HL-60 (cell line): ENCODE measurements at regions not wholly inside any gene's neighbourhood (a gene's known extent, or its start where the extent isn't known, plus 50 kb on each side); places are given as distances from the start of the nearest gene placed in this dataset.

Source experiments
- DNase-seq, 2 experiments: peaks; one replicate each; pipeline ENCODE4 v3.0.0-alpha.2; 2010 to 2020; ENCODE audit warnings: low read depth in 1 of 2, low spot score in 1 of 2
- H3K27ac ChIP-seq: fragments of 250-450 bp; sonication (Bioruptor Pico); replicated peaks from 2 replicates; pipeline ENCODE4 v1.5.1; 2020; ENCODE audit warnings: mild to moderate bottlenecking, moderate library complexity
- H3K27me3 ChIP-seq: fragments of 250-450 bp; sonication (Bioruptor Pico); 2 replicates; pipeline ENCODE4 v1.5.1; 2021; ENCODE audit warnings: mild to moderate bottlenecking, moderate library complexity; ENCODE audit not compliant: insufficient read depth, poor library complexity, severe bottlenecking
- H3K4me3 ChIP-seq: replicated peaks from 2 replicates; pipeline ENCODE4 v1.5.1; 2011; ENCODE audit warnings: mild to moderate bottlenecking, control low read depth, low read length; ENCODE audit not compliant: insufficient read depth
- GABPA ChIP-seq: IDR thresholded peaks from 2 replicates; pipeline ENCODE4 v1.6.1; 2012; ENCODE audit warnings: low read depth
- POLR2AphosphoS5 ChIP-seq: IDR thresholded peaks from 2 replicates; pipeline ENCODE4 v1.6.1; 2012; ENCODE audit warnings: low read depth
- SPI1 ChIP-seq: IDR thresholded peaks from 2 replicates; pipeline ENCODE4 v1.6.1; 2012; ENCODE audit warnings: low read depth, mild to moderate bottlenecking, borderline replicate concordance
- TF ChIP-seq, protein P1 (sequence below): IDR thresholded peaks from 2 replicates; pipeline ENCODE4 v1.6.1; 2012; ENCODE audit warnings: low read depth; ENCODE audit not compliant: insufficient replicate concordance
- TF ChIP-seq, protein P2 (sequence below): IDR thresholded peaks from one replicate; pipeline ENCODE4 v1.5.1; 2011; ENCODE audit warnings: low read length, control low read depth, inconsistent platforms; ENCODE audit not compliant: insufficient read depth

DNA sequence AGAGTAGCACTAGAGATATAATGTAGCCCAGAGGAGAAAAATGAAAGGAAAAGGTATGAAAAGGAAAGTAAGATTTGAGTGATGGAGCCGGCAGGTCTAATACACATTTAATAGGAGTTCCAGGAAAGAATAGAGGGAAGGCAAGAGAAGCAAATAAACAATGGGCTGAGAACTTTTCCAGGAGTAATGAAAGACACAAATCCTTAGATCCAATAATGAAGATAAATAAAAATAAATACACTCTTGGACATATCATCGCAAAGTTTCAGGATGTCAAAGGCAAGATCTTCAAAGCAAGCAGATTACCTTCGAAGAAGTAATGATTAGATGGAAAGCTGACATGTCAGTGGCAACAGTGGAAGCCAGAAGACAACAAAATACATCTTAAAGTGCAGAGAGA is 102.0 kb upstream of the YWHAQ start:
- Histone ChIP-seq H3K27ac (no peak overlapping the region), H3K4me3 (no peak overlapping the region), H3K27me3 (no peaks in the 10 kb centered on the region)
- no peak for DNase-seq
- TF ChIP-seq GABPA (no peak), SPI1 (no peak)
- TF ChIP-seq, protein P1, sequence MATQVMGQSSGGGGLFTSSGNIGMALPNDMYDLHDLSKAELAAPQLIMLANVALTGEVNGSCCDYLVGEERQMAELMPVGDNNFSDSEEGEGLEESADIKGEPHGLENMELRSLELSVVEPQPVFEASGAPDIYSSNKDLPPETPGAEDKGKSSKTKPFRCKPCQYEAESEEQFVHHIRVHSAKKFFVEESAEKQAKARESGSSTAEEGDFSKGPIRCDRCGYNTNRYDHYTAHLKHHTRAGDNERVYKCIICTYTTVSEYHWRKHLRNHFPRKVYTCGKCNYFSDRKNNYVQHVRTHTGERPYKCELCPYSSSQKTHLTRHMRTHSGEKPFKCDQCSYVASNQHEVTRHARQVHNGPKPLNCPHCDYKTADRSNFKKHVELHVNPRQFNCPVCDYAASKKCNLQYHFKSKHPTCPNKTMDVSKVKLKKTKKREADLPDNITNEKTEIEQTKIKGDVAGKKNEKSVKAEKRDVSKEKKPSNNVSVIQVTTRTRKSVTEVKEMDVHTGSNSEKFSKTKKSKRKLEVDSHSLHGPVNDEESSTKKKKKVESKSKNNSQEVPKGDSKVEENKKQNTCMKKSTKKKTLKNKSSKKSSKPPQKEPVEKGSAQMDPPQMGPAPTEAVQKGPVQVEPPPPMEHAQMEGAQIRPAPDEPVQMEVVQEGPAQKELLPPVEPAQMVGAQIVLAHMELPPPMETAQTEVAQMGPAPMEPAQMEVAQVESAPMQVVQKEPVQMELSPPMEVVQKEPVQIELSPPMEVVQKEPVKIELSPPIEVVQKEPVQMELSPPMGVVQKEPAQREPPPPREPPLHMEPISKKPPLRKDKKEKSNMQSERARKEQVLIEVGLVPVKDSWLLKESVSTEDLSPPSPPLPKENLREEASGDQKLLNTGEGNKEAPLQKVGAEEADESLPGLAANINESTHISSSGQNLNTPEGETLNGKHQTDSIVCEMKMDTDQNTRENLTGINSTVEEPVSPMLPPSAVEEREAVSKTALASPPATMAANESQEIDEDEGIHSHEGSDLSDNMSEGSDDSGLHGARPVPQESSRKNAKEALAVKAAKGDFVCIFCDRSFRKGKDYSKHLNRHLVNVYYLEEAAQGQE, result no peak

- Histone ChIP-seq H3K4me3 (no peak overlapping the region), H3K27me3 (peaks cover under 1% of the 10 kb centered on the region), H3K27ac (no peak overlapping the region)
- TF ChIP-seq, protein P2, sequence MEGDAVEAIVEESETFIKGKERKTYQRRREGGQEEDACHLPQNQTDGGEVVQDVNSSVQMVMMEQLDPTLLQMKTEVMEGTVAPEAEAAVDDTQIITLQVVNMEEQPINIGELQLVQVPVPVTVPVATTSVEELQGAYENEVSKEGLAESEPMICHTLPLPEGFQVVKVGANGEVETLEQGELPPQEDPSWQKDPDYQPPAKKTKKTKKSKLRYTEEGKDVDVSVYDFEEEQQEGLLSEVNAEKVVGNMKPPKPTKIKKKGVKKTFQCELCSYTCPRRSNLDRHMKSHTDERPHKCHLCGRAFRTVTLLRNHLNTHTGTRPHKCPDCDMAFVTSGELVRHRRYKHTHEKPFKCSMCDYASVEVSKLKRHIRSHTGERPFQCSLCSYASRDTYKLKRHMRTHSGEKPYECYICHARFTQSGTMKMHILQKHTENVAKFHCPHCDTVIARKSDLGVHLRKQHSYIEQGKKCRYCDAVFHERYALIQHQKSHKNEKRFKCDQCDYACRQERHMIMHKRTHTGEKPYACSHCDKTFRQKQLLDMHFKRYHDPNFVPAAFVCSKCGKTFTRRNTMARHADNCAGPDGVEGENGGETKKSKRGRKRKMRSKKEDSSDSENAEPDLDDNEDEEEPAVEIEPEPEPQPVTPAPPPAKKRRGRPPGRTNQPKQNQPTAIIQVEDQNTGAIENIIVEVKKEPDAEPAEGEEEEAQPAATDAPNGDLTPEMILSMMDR, result no peak
- TF ChIP-seq GABPA (no peak), SPI1 (no peak)
- TF ChIP-seq, protein P1, result no peak
- DNase-seq, result no peak
Observed at GRCh38 chr2:9734308-9734707, 103.5 kb upstream of the YWHAQ start.

- H3K27ac ChIP-seq, result no peak overlapping the region
- TF ChIP-seq POLR2AphosphoS5 (no peak), SPI1 (peak; percentile 76), GABPA (no peak)
- TF ChIP-seq, protein P2, result no peak
- peak in 1 of 2 experiments; percentile 40 for DNase-seq
Observed at GRCh38 chr2:9735335-9735734, 104.5 kb upstream of the YWHAQ start.

GRCh38 chr2:9736021-9736420 is 105.2 kb upstream of the YWHAQ start:
- TF ChIP-seq, protein P1, result no peak
- TF ChIP-seq SPI1 (no peak), POLR2AphosphoS5 (no peak), GABPA (no peak)
- TF ChIP-seq, protein P2, result no peak
- no peak overlapping the region for H3K4me3 ChIP-seq
- DNase-seq, result no peak
- peaks cover 3% of the 10 kb centered on the region for H3K27me3 ChIP-seq
- no peak overlapping the region for H3K27ac ChIP-seq

More at GRCh38 chr2:9735335-9735734, 104.5 kb upstream of the YWHAQ start:
- Histone ChIP-seq H3K27me3 (peaks cover 3% of the 10 kb centered on the region), H3K4me3 (no peak overlapping the region)
